ENCODE measurements at regions not wholly inside any gene's neighbourhood (a gene's known extent, or its start where the extent isn't known, plus 50 kb on each side); places are given as distances from the start of the nearest gene placed in this dataset.

DNA sequence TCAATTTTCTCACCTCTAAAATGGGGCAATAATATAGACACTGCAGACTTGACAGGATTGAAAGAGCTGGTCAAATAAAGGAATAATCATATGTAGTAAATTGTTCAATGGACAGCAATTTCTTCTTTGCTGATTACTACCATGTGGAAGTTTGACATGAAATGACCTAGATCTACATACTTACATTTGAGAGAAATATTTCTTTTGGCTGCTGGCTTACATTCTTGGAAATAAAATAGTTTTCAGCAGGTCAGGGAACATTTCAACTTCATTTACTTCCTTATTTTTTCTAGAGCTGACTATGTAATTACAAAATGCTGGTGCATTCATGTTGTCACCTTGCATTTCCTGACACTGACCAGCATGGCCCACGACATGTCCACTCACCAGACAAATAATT, 294.6 kb upstream of the MIR17HG start:
- TF ChIP-seq GATA2 (IDR thresholded peaks at IDR 0.05; ENCODE audit: low read depth, low read length) (no peak), GATA3 (IDR thresholded peaks at IDR 0.05; ENCODE audit: low read depth, low read length) (no peak)

Measured in SH-SY5Y (cell line).